ENCODE measurements at regions not wholly inside any gene's neighbourhood (a gene's known extent, or its start where the extent isn't known, plus 50 kb on each side); places are given as distances from the start of the nearest gene placed in this dataset.
"Not testable (repeated sequence)": the region's sequence is repeated elsewhere in the genome, so short reads cannot be mapped to it uniquely, and the experiment has no call there.

- intact Hi-C loops (cut with micrococcal nuclease), result no loop called here
Measured at GRCh38 chr13:86840250-86841191, 830.6 kb upstream of the SLITRK5 start.

- intact Hi-C loops (cut with micrococcal nuclease), result no loop called here
Measured at GRCh38 chr13:86841264-86841663, 829.9 kb upstream of the SLITRK5 start.

- intact Hi-C loops (cut with micrococcal nuclease), result no loop called here
Measured at GRCh38 chr13:86846501-86846900, 824.7 kb upstream of the SLITRK5 start.

- intact Hi-C loops (cut with micrococcal nuclease), result no loop called here
Measured at GRCh38 chr13:86848716-86849115, 822.5 kb upstream of the SLITRK5 start.

- intact Hi-C loops (cut with micrococcal nuclease), result no loop called here
Measured at GRCh38 chr13:86856991-86857390, 814.2 kb upstream of the SLITRK5 start.

- intact Hi-C loops (cut with micrococcal nuclease), result no loop called here
Measured at GRCh38 chr13:86858216-86858615, 813.0 kb upstream of the SLITRK5 start.

GRCh38 chr13:86862137-86862536 lies 809.0 kb upstream of the SLITRK5 start:
- intact Hi-C loops (cut with micrococcal nuclease), result no loop called here

GRCh38 chr13:86864376-86864775 lies 806.8 kb upstream of the SLITRK5 start:
- intact Hi-C loops (cut with micrococcal nuclease), result no loop called here

GRCh38 chr13:86870444-86870843 lies 800.7 kb upstream of the SLITRK5 start:
- intact Hi-C loops (cut with micrococcal nuclease), result loop anchor here (1.0 to 2.0 kb wide), 2 partner anchors 404 to 798 kb away; no protein-coding TSS in a partner anchor

- intact Hi-C loops (cut with micrococcal nuclease), result no loop called here
Measured at GRCh38 chr13:86877441-86877840, 793.7 kb upstream of the SLITRK5 start.

GRCh38 chr13:86878781-86879180 lies 792.4 kb upstream of the SLITRK5 start:
- intact Hi-C loops (cut with micrococcal nuclease), result no loop called here

GRCh38 chr13:86881390-86881789 lies 789.8 kb upstream of the SLITRK5 start:
- intact Hi-C loops (cut with micrococcal nuclease), result no loop called here

- intact Hi-C loops (cut with micrococcal nuclease), result no loop called here
Measured at GRCh38 chr13:86882107-86882506, 789.1 kb upstream of the SLITRK5 start.

GRCh38 chr13:86882835-86883234 lies 788.3 kb upstream of the SLITRK5 start:
- intact Hi-C loops (cut with micrococcal nuclease), result no loop called here

GRCh38 chr13:86892330-86892729 lies 778.8 kb upstream of the SLITRK5 start:
- intact Hi-C loops (cut with micrococcal nuclease), result no loop called here

GRCh38 chr13:86900906-86901305 lies 770.3 kb upstream of the SLITRK5 start:
- intact Hi-C loops (cut with micrococcal nuclease), result no loop called here

GRCh38 chr13:86906127-86906874 lies 764.9 kb upstream of the SLITRK5 start:
- intact Hi-C loops (cut with micrococcal nuclease), result no loop called here

- intact Hi-C loops (cut with micrococcal nuclease), result no loop called here
Measured at GRCh38 chr13:86907156-86907555, 764.0 kb upstream of the SLITRK5 start.

GRCh38 chr13:86909318-86909717 lies 761.9 kb upstream of the SLITRK5 start:
- intact Hi-C loops (cut with micrococcal nuclease), result no loop called here

- intact Hi-C loops (cut with micrococcal nuclease), result no loop called here
Measured at GRCh38 chr13:86914757-86915156, 756.4 kb upstream of the SLITRK5 start.

GRCh38 chr13:86917438-86917837 lies 753.7 kb upstream of the SLITRK5 start:
- intact Hi-C loops (cut with micrococcal nuclease), result not testable (repeated sequence)

GRCh38 chr13:86918682-86919081 lies 752.5 kb upstream of the SLITRK5 start:
- intact Hi-C loops (cut with micrococcal nuclease), result no loop called here
